ENCODE measurements at regions not wholly inside any gene's neighbourhood (a gene's known extent, or its start where the extent isn't known, plus 50 kb on each side); places are given as distances from the start of the nearest gene placed in this dataset.

DNA sequence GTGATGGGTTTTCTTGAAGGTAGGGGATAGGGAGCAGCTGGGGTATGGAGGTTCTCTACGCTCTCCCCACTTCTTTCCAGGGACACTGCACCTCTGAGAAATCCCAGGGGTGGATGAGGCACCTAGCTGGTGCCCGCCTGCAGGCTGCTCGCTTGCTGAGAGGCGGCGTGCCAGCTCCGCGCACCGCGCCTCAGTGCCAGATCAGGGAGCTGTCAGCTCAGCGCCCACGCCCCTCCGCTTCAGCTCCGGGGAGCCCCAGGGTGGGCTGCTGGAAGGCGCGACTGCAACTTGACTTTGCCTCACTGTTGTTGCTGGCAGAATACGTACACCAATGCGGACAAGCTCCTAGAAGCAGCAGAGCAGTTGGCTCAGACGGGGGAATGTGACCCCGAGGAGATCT is 345.7 kb upstream of the UMPS start:
- Histone ChIP-seq H3K23ac (ENCODE audit: insufficient read length) (no peak overlapping the region), H3K79me2 (ENCODE audit: control insufficient read depth in 1 of 2, insufficient read depth in 2 of 2, low read length in 2 of 2) (no peaks in the 10 kb centered on the region), H3K18ac (ENCODE audit: extremely low read depth, low read length) (no peak overlapping the region), H3K23me2 (ENCODE audit: low read depth, low read length) (no peaks in the 10 kb centered on the region), H2AFZ (ENCODE audit: low read length) (no peak overlapping the region; the same call in 1 of the 2 replicates), H4K5ac (ENCODE audit: insufficient read length, low read depth, low read length) (no peak overlapping the region), H2BK15ac (ENCODE audit: low read length) (no peak overlapping the region), H4K20me1 (replicated peaks in 1 of 2; ENCODE audit: control insufficient read depth in 1 of 2, insufficient read depth in 2 of 2, low read length in 2 of 2) (no peaks in the 10 kb centered on the region), H2BK12ac (ENCODE audit: low read depth, low read length) (0 out of 2 replicates have a peak overlapping the region, but pooled peaks have one; percentile 29), H3K56ac (replicated peaks; ENCODE audit: insufficient read length, low read depth, low read length) (no peak overlapping the region), H3K4me1 (replicated peaks in 1 of 4; ENCODE audit: control insufficient read depth in 3 of 4, insufficient read depth in 4 of 4, low read length in 3 of 4) (peaks cover 0 to 7% (median 1%) of the 10 kb centered on the region in 4 experiments; a peak in 3 of 7 replicates), H3K27me3 (replicated peaks in 1 of 4; ENCODE audit: control insufficient read depth in 3 of 4, extremely low read depth in 1 of 4, insufficient read depth in 3 of 4, low read length in 3 of 4) (no peaks in the 10 kb centered on the region; a peak in 1 of 7 replicates), H3K27ac (ENCODE audit: low read depth, low read length) (no peak overlapping the region), H2BK5ac (ENCODE audit: low read depth, low read length) (no peak overlapping the region), H3K4me3 (ENCODE audit: extremely low read depth in 1 of 4, insufficient read depth in 2 of 4, low read depth in 3 of 4, low read length in 4 of 4) (no peak overlapping the region), H3K4me2 (ENCODE audit: insufficient read depth in 1 of 2, low read depth in 2 of 2, low read length in 2 of 2) (no peak overlapping the region), H2BK20ac (ENCODE audit: low read length) (no peak overlapping the region), H3K79me1 (ENCODE audit: low read depth, low read length) (no peaks in the 10 kb centered on the region), H4K91ac (replicated peaks; ENCODE audit: insufficient read length, low read length) (no peak overlapping the region), H2AK5ac (ENCODE audit: low read depth, low read length) (no peak overlapping the region), H3K9me3 (ENCODE audit: insufficient read depth in 2 of 2, low read depth in 1 of 2, low read length in 1 of 2) (no peaks in the 10 kb centered on the region), H3K14ac (ENCODE audit: insufficient read length) (no peak overlapping the region), H2BK120ac (replicated peaks; ENCODE audit: low read depth, low read length) (no peak overlapping the region), H3K9ac (replicated peaks in 1 of 4; ENCODE audit: extremely low read depth in 1 of 4, low read depth in 3 of 4, low read length in 3 of 4) (no peak overlapping the region), H3K4ac (replicated peaks; ENCODE audit: insufficient read length, low read depth, low read length) (no peak overlapping the region), H3K36me3 (ENCODE audit: control insufficient read depth in 2 of 4, insufficient read depth in 4 of 4, low read length in 3 of 4) (no peaks in the 10 kb centered on the region), H4K8ac (ENCODE audit: extremely low read depth, insufficient read depth, low read length) (no peak overlapping the region)
- ChIA-PET POLR2A (ENCODE audit: partially characterized antibody) (interaction anchor here (0.6 to 0.8 kb wide), 2 partner anchors 9 to 268 kb away, joined by 3 read pairs; no protein-coding TSS in a partner anchor), CTCF (ENCODE audit: partially characterized antibody) (interaction anchor here (1.2 to 1.6 kb wide), 3 partner anchors 11 to 33 kb away, joined by 4 to 5 read pairs (median 4); no protein-coding TSS in a partner anchor)
- FAIRE-seq (no peak), DNase-seq (ENCODE audit: low read depth in 1 of 2, low spot score in 2 of 2) (no peak)
- WGBS, 2 experiments (ENCODE audit: extremely low coverage in 1 of 2, insufficient coverage in 1 of 2, insufficient read length in 1 of 2, insufficient replicate concordance in 2 of 2, low coverage in 1 of 2, low lambda C conversion rate in 2 of 2, missing lambda C conversion rate in 1 of 2), result 97% methylated on average over 18 of the region's 19 CpGs; no CpG with 5 or more reads in 1 of the 2 experiments
- TF ChIP-seq BCL11A (IDR thresholded peaks at IDR 0.05; ENCODE audit: low read depth in 2 of 2, low read length in 2 of 2) (no peak), SAP30 (IDR thresholded peaks at IDR 0.05; ENCODE audit: insufficient read depth, insufficient replicate concordance, low read length) (no peak), ZNF274 (IDR thresholded peaks at IDR 0.05; ENCODE audit: borderline replicate concordance, extremely low read depth, low read length) (no peak), CHD1 (IDR thresholded peaks at IDR 0.05; ENCODE audit: low read depth, low read length) (no peak), JUN (IDR thresholded peaks at IDR 0.05; ENCODE audit: low read depth, low read length) (no peak), SP4 (IDR thresholded peaks at IDR 0.05; ENCODE audit: low read length) (no peak), TAF1 (IDR thresholded peaks at IDR 0.05; ENCODE audit: low read depth, low read length) (no peak), KDM1A (IDR thresholded peaks at IDR 0.05; ENCODE audit: borderline replicate concordance, low read length) (no peak), SP1 (IDR thresholded peaks at IDR 0.05; ENCODE audit: low read depth, low read length) (no peak), SP2 (IDR thresholded peaks at IDR 0.05; ENCODE audit: low read length) (no peak), EZH2 (IDR thresholded peaks at IDR 0.05; ENCODE audit: low read depth, low read length, severe bottlenecking) (no peak), BACH1 (IDR thresholded peaks at IDR 0.05; ENCODE audit: low read length) (no peak), RBBP5 (IDR thresholded peaks at IDR 0.05; ENCODE audit: borderline replicate concordance, low read depth, low read length) (no peak), EGR1 (IDR thresholded peaks at IDR 0.05; ENCODE audit: borderline replicate concordance, low read depth, low read length) (no peak)
- TF ChIP-seq, protein P1, sequence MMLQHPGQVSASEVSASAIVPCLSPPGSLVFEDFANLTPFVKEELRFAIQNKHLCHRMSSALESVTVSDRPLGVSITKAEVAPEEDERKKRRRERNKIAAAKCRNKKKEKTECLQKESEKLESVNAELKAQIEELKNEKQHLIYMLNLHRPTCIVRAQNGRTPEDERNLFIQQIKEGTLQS (IDR thresholded peaks at IDR 0.05; ENCODE audit: insufficient read depth, low read depth, low read length), result no peak
